HG03469 (cell line): ENCODE measurements at regions not wholly inside any gene's neighbourhood (a gene's known extent, or its start where the extent isn't known, plus 50 kb on each side); places are given as distances from the start of the nearest gene placed in this dataset.

Experiments
- ATAC-seq: cut with Tn5 transposase; IDR thresholded peaks from one replicate; pipeline ENCODE4 v1.9.1; 2021; ENCODE audit warnings: mild to moderate bottlenecking, moderate library complexity, moderate number of reproducible peaks; ENCODE audit not compliant: unreplicated experiment

DNA sequence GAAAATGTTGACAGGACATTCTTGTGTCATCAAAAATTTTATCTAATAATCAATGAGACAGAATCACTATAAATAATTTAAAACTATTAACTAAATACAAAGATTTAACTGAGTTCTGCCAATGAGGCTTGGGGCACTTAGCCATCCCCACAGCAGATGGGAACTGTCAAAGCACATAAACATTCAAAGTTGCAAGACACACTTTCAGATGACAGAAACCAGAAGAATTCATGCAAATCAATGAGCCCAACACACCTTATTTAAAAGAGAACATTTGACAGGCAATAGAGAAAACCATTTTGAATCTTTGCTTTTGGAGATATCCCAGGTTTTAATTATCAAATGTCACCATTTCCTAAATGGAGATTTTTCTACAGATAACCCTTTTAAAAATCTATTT, 566.2 kb downstream of the IRS1 start:
- ATAC-seq, result no peak

DNA sequence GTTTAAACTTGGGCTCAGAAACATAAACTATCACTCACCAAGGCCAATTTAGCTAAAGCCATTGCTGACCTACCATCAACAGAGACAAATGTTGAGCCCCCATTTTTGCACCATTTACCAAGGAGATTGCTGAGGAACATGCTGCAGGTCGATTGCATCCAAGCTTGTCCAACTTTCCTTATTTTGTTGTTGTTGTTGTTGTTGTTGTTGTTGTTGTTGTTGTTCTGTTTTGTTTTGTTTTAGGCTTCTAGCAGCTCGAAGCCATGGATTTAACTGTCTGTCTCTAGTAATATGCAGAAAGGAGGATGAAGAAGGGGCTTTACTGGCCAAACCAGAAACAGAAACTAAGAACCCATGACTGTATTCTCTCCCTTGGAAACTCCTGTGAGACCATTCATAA, 571.5 kb downstream of the IRS1 start:
- no peak for ATAC-seq

DNA sequence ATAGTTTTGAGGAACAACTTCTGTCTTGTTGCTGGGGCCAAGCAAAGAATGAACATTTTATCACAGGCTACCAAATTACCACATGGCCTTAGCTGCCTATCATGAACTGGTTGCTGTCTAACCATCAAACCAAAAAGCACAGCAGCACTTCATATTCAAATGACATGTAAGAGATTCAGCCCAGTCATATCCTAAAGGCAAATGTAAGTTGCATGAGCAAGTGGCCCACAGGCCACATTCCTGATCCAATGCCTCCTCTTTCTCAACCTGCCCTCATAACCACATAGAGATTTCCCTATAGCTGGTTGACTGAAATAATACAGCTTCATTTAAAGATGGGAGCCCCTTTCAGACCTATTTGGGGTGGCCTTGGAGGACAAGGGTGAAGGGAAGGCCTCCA, 572.3 kb downstream of the IRS1 start:
- no peak for ATAC-seq

DNA sequence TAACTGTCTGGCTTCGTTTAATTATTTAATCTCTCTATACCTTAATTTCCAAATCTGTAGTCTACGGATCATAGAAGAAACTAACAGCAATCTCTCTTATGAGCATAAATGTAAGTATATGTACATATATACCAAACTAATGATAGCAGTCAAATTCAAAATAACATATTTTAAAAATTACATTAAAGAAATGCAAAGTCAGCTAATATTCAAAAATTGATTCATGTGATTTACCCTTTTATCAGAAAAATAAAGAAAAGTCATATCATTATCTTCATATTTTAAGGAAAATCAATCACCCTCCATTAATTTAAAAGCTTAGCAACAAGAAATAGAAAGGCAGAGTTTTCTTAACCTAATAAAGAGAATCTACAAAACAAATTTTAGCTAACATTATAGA, 575.9 kb downstream of the IRS1 start:
- no peak for ATAC-seq

DNA sequence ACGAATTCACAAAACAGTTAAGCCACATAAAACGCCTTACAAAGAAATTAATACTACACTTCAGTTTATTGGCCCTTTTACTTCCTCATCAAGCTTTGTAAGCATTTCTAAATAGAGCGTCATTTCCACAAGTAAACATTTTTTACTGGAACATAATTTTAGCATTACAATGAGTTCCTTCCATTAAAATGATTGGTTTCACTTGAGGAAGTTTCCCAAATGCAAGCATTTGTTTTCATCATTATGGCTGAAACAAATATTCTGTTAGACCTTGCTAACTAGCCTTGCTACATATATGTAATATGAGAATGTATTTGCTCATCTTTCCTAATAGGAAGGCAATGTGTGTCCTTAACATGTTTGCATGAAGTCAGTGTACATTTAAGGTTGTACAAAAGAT, 579.1 kb downstream of the IRS1 start:
- ATAC-seq, result no peak

DNA sequence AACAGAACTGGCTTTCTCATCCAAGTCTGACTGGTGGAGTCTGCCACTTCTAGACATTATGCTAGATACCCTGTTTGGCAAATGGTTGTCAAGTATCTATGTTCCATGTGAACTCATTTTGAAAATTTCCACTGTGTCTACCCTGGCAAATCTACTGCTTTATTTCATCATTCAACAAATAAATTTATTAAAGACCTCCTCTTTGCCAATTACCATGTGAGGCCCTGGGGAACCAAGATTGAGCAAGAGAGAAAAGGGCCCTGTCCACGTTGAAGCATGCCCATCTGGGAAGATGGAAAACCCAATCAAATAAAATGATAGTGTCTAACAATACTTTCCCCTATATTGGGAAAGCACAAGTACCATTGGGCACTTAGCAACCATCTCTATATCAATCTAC, 582.4 kb downstream of the IRS1 start:
- ATAC-seq, result no peak

DNA sequence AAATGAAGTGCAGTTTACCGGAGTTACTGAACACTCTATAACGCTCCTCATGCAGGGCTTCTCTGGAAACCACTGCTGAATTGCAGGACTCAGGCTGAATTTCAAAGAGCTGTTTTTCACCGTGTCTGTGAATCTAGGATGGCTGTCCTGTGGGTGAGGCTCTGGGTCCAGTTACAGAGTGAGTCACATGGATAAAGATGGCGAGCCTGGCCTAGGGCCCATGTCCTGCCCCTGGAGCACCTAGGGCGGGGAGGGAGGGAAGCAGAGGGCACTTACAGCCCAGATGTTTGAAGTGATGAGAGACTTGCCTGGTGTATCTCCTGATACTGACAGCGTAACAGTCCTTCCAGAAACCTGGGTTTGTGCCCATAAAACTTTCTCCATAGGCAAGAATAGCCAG, 583.0 kb downstream of the IRS1 start:
- no peak for ATAC-seq

DNA sequence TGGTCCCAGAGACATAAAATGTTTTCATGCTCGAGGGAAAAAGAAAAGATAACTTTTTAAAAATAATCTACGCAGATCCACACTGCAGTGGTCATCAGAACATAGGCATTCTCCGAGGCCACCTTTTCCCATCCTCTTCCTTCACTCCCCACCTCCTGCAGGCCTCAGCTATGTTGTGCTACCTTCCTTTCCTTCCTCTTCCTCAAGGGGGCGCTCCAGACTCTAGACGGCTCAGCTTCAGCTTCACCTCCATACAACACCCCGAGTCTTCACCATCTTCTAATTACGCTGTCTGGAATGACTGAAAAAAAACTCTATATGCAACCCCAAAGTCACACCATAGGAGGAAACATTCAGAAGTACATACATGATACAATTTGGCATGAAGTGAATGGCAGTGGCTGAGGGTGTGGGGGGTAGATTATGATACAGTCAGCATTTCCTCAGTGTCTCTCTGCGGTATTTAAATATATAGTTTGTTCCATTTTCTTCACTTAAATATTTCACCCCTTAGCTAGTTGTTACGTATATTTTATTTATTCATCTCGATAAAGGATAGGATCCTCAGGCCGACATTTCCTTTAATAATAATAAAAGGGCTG, 583.6 kb downstream of the IRS1 start:
- ATAC-seq, result peak; percentile 87

DNA sequence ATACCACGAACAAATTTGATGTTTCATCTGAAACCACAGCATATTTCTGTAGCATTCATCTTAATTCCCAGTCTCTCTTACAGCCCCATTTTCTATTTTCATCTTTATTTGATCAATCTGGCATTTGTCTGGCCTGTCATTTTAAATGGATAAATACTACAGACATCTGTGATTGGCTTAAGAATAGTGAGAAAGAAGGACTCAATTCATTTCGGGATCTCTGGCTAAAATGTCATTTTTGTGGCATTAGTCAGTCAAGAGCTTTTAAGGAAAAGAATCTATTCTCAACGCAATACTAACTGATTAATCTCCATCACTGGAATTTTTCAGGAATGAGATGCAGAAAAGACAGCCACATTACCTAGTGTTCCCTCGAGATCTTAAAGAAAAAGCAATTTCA, 585.9 kb downstream of the IRS1 start:
- no peak for ATAC-seq

DNA sequence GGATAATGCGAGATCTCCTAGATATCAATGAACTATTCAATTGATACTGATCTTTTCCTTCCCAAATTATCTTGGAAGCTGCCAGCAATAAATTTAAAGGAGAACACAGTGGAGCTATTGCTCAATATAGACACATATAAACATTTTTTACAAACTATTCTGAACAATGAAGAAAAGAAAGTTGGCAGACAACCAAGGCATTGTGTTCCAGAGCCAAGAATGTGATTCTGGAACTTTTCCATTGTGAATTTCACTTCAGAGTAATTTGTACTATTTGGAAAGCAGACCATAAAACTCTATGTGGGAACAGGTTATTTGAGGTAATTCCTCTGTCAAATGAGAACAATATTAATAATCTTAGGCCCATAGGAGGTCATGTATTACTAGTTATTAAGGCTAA, 588.2 kb downstream of the IRS1 start:
- no peak for ATAC-seq

DNA sequence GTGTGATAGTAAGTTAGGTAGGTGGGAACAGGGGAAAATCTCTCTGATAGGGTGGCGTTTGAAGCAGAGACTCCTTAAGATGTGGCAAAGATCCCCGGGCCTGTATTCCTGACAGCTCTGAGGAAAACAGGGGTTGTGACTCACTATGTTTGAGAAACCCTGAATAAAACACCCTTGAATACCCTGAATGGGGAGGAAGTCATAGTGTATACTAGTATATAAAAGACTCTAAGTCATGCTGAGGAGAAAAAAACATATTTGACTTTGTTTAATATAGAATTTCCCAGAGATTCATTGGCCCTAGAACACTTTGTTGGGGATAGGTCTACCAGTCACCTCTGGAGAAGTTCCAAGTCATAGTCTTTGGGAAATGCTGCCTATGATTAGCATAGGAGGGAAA, 590.9 kb downstream of the IRS1 start:
- ATAC-seq, result no peak

DNA sequence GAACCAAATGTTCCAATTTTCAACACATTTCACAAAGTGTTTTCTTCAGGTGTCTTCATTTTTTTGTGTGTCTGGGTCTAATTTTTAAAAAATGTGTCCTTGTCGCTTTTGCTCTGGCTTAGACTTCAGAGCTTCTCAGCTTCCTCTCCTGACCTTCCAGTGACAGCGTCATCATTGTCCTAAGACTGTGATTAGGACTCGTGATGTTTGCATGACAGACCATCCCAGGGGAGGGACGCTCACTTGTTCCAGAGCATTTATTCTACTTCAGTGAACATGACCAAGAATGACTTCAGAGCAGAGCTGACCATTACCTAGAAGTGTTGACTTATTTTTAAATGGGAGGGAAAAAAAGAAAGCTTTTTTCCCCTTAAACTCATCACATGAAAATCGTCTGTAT, 591.9 kb downstream of the IRS1 start:
- no peak for ATAC-seq

DNA sequence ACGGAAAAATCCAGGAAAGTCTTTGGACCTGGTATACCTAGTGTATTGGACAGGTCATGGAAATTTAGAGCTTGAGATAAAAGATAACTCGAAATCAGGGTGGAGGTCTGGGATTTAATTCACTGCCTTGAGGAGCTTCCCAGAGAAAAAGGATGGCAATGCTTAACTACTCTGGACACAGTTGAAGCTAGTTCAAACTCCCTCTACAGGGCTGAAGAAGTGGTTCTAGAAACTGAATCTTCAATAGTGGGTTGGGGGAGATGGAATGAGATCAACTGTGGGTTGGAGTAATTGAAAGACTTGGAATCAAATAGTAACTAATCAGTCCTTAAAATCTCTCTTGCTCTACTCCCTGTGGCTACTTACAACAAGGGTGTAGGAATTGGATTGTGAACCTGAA, 600.1 kb downstream of the IRS1 start:
- ATAC-seq, result no peak

DNA sequence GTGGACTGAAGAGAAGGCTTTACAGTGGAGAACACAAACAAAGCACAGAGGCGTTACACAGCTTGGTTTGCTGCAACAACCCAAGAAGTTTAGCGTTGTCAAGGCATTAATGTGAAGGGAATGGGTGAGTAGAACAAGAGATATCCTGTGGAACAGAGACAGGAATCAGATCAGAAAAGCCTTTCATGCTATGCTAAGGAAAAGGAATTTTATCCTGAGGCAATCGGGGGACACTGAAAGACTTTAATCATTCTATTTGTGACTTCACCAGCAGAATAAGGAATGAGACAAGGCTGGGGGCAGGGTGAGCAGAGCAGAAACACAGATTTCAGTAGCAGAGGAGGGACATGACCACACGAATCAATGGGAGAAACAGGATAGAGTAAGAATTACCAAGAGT, 600.7 kb downstream of the IRS1 start:
- ATAC-seq, result no peak

DNA sequence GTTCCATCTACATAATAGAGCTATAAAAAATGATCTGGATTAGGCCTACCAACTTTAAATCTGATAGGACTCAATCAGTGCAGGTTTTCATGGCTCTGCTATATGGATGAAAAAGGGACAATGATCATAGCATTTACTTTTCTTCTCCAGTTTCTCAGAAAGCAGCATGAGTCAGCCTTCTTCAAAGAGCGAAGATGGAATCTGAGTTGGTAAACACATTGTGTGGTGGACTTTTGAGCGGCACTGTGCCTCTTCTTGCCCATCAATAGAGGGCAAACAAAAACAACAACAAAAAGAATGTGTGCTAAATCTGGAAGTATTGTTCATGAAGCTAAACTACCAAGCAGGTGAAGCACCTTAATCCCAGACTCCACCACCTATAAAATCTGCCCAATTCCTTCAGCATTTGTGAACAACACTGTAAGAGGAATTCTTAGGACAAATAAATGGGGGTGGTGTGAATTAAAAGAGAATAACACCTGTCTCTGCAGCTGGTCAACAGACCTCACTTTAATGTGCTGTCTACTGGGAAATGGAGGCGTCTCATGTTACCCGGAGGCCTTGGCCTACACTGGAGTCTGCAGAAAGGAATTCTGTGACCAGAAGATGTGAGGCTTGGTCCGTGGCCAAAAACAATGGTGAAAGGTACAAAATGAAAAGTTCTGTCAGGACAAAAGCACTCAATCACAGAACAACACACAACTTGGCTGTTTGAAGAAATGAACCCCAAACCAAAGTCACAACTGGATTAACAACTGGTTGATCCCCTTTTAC, 609.0 kb downstream of the IRS1 start:
- ATAC-seq, result no peak

DNA sequence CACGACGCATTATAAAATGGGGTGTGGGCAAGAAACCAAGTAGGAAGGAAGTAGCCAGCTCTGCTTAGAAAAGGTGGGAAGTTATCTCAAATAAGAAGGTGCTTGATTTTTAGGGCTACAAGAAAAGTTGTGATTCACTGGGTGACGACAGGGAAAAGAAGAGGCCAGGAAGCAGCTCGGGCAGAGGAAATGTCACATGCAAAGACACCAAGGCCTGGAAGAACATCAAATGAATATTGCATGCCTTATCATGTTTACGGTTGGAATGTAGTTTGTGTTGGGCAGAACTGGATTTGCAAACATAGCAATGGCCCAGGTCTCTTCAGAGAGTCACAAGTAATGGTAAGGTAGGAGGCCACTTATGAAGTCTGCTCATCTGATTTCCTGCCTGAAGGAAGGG, 610.6 kb downstream of the IRS1 start:
- no peak for ATAC-seq

DNA sequence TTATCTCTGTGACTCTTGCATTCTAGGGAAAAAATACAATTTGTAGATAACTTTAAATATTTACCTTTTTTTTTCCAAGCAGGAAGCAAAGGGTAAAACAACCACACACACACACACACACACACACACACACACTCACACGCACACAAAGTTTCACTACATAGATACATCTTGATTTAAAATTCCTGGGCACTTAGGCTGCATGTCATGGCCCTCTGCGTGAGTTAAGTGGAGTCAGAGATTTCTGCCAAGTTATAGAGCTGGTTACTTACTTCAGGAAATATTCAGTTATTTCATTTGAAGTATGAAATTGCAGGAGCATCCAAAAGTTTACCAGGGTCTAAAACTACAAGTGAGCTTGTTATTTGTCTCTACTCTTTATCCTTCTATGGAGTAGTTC, 612.0 kb downstream of the IRS1 start:
- no peak for ATAC-seq

DNA sequence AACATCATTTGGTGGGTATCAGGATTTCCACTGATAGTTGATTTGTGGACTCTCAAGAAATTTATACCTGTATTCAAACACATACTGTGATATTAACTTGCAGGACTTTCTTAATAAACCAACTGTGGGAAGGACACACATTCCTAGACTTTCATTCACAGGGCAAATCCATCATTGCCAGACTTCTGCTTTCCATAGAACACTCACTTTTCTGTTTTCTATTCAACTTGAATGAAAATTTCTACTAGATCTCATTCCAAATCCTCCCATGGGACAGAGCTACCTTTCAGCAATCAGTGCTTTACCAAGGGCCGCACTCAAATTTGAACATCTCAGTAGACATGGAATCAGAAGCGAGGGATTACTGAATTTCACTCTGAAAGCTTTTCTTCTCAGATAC, 612.5 kb downstream of the IRS1 start:
- ATAC-seq, result no peak

DNA sequence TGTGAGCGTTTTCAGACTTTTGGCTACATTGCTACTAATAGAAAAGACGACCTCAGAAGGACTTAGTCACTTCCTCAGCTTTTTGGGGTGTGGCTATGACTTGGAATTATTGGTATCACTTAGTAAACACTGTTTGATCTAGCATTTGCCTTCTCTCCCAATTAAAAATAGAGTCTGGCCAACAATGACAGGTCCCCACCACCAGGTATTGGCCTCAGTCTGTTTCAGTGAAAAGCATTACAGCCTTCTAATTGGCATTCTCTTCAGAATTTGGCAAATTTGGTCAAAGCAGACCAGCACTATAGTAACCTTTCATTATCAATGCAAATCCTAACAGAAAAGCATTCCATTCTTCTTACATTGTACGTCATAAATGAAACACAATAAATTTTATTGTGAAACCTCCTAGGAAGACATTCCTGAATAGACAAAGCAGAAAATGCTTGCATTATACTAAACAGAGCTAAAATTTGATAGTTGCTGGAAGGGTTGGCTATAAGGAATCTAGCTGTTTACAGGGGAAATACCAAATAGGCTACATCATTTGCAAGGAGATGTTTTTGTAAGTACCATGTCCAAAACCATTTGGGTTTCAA, 613.9 kb downstream of the IRS1 start:
- ATAC-seq, result no peak

DNA sequence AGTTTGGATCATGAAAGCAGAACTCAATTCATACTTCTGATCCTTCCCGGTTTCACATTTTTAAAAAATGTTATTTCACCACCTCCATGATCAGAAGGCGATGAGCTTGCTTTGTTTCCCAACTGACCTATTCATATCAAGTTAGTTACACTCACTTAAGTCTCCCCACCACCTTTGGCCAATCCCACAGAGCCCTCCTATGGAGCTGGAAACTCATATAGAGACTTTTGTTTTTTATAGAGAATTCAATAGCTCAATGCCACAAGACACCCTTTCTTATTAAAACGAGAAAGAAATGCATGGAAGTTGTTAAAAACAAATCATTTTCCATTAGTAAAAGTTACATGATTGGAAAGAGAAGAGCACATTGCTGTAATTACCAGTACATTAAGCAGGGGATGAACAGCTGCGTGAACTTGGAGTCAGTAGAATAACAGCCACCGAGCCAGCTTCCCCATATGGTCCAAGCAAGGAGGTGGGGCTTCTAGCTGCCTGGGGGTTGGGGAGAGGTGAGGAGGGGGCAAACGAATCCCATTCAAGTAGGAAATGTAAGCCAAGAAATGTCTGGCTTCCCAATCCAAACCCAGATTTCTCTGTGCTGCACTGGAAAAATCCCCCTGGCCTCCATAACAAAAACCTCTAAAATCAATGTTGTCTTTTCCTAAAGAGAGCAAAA, 614.5 kb downstream of the IRS1 start:
- ATAC-seq, result no peak

DNA sequence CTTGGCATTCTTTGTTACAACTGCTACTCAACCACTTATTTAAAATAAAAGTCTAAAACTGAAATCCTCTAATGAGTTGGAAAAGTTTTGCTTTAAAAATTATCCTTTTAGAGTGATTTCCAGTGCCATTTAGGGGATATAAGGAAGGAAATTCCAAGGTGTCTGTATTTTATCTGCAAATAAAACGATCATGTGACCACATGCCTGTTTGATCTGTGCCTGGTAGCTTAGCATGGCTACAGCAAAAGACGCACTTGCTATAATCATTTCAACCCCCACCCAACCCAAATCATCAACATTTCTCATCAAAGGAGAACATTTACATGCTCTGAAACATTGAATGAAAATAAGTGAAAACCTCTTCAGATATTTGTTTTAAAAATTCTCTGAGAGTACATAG, 615.1 kb downstream of the IRS1 start:
- no peak for ATAC-seq

DNA sequence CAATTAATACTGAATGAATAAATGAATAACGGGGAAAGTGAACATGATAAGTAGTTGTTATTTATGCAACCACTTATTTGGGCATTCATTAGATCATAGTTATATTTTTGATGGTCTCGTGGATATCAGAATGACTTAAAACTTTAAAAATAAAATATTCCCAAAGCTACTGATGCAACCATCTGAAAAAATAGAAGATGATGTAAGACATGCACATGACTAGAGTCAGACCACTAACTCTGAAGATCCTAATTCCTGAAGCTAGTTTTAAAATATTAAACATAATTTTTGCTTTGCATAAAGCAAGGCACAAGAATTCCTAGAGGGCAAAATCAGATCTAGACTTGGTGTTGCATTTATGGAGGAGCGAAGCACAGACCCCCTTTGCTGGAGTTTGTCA, 616.1 kb downstream of the IRS1 start:
- no peak for ATAC-seq
